HT-29 (cell line): ENCODE measurements at regions not wholly inside any gene's neighbourhood (a gene's known extent, or its start where the extent isn't known, plus 50 kb on each side); places are given as distances from the start of the nearest gene placed in this dataset.
A peak's percentile ranks its signal among the peaks of the same experiment; 100 is the strongest.

Source experiments
- DNase-seq: peaks from one replicate; pipeline ENCODE4 v3.0.0-alpha.2; 2015; ENCODE audit warnings: low spot score

- DNase-seq = no peak
Measured at GRCh38 chr2:37471994-37472393, 127.6 kb downstream of the QPCT start.

GRCh38 chr2:37472959-37473358, 128.5 kb downstream of the QPCT start:
- peak; percentile 21 for DNase-seq

- DNase-seq = no peak
Measured at GRCh38 chr2:37476411-37476810, 132.0 kb downstream of the QPCT start.

- DNase-seq = no peak
Measured at GRCh38 chr2:37477921-37478320, 133.5 kb downstream of the QPCT start.

- DNase-seq = no peak
Measured at GRCh38 chr2:37481244-37481643, 136.8 kb downstream of the QPCT start.

GRCh38 chr2:37489041-37489456, 144.6 kb downstream of the QPCT start:
- no peak for DNase-seq

GRCh38 chr2:37489536-37489935, 145.1 kb downstream of the QPCT start:
- no peak for DNase-seq

GRCh38 chr2:37493425-37493824, 149.0 kb downstream of the QPCT start:
- no peak for DNase-seq

GRCh38 chr2:37499113-37499512, 154.7 kb downstream of the QPCT start:
- DNase-seq = no peak

- DNase-seq = no peak
Measured at GRCh38 chr2:37500031-37500430, 155.6 kb downstream of the QPCT start.

GRCh38 chr2:37501113-37501512, 156.7 kb downstream of the QPCT start:
- no peak for DNase-seq

- no peak for DNase-seq
Measured at GRCh38 chr2:37506407-37507050, 162.1 kb downstream of the QPCT start.

- no peak for DNase-seq
Measured at GRCh38 chr2:37507051-37507410, 162.6 kb downstream of the QPCT start.

GRCh38 chr2:37507703-37508102, 163.3 kb downstream of the QPCT start:
- no peak for DNase-seq

GRCh38 chr2:37512971-37513370, 158.5 kb downstream of the CDC42EP3 start:
- no peak for DNase-seq

- DNase-seq = no peak
Measured at GRCh38 chr2:37523814-37524362, 147.6 kb downstream of the CDC42EP3 start.

- peak; percentile 26 for DNase-seq
Measured at GRCh38 chr2:37526323-37526722, 145.1 kb downstream of the CDC42EP3 start.

GRCh38 chr2:37526856-37527255, 144.6 kb downstream of the CDC42EP3 start:
- DNase-seq = no peak

- DNase-seq = no peak
Measured at GRCh38 chr2:37527361-37527760, 144.1 kb downstream of the CDC42EP3 start.

- DNase-seq = no peak
Measured at GRCh38 chr2:37529830-37530415, 141.5 kb downstream of the CDC42EP3 start.

- DNase-seq = no peak
Measured at GRCh38 chr2:37532503-37532902, 138.9 kb downstream of the CDC42EP3 start.

- DNase-seq = no peak
Measured at GRCh38 chr2:37537316-37537715, 134.1 kb downstream of the CDC42EP3 start.

- no peak for DNase-seq
Measured at GRCh38 chr2:37541516-37541915, 129.9 kb downstream of the CDC42EP3 start.
